ENCODE measurements at regions not wholly inside any gene's neighbourhood (a gene's known extent, or its start where the extent isn't known, plus 50 kb on each side); places are given as distances from the start of the nearest gene placed in this dataset.

DNA sequence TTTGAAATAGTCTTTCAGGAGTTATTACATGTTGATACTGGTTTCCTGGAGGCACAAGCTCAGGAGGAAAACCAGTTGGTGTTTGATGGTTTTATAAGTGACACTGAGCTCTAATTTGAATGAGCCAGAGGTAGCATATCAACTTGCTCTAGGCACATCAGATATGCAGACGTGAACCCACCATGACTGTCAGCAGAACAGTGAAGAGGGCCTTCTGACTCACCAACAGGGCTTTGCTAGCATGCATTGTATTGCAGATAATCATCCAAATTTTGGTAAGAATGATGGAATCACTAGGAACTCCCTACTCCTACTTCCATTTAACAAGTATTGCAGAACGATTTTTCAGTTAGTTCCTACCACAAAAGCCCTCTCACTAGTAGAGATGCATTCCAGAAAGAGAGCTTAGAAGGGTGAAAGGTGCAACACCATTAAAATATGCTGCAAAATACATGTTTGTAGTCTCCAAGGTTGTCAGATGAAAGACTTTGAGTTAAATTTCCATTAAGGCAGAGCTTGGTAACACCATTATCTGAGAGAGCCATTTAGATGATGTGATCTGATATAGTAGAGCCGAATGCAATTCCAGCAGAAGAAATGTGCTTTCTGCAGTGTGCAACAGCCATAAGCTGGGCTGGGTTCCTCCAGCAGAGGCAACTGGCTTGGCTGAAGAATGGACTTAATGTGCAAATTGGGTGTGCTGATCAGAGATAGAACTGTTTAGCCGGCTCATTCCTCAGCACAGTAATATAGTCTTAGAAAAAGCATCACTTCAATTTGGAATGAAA, 968.7 kb upstream of the ADGRB3 start:
- no peak for DNase-seq

DNA sequence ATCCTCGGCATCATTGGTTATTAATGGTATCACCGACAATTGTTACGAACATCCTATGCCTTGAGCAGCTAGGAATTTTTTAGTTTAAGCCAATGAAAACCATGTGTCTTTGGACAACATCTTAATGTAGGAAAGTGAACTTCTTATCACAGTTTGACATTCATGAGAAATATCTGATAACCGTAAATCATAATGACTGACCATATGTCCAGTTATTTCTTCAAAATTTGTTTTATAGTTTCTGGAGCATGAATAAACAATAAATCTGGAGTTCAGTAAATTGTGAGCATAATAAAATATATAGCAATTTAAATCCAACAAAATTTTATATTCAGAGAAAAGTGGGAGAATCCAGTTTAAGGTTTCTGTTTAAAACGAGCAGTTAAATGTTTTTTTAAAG, 970.1 kb upstream of the ADGRB3 start:
- no peak for DNase-seq

DNA sequence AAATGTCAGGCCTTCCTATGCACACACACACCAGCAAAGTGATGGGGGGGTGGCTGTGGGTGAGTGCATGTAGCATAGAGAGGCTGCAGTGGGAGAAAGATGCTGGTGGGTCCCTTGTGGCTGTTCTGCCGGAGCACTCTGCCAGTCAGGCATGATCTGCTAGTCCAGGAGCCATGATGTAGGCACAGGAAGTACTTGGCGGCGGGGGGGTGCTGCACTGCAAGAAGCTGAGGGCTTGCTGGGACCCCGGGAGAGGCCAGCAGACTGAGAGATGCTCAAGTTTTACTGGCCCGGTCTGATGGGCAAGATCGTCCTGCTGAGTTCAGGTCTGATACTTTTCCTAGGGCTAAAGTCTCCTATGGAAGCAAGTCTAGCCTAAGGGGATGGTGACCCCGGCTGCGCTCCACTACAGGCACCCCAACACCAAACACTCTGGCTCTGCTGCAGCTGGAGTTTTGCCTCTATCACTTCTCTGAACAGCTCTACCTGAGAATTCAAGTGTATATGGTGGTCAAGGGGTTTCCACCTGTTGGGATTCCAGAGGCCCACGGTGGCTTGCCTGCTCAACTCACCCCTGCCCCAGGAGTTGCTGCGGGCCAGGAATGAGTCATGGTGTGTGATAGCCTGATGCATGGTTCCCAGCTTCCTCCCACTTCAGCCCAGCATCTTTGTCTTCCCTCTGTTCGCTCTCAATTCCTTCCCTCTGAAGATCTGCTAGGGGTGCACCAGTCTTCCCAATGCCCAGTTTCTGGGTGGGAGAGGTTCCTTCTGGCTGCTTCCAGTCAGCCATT, 971.8 kb upstream of the ADGRB3 start:
- no peak for DNase-seq

DNA sequence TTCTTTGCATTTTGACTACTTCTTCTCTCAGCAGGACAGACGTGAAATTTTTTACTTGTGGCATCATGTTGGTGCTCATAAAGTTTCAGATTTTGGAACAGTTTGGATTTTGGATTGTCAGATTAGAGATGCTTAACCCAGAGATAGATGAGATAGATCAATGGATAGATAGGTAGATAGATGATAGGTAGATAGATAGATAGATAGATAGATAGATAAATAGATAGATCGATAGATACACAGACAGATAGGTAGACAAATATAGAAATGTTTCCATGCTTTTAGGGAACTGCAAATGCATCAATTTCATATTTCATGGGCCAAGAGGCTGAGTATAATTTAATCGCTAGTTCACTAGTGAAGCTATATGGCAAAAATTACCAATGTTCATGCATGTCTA, 981.5 kb upstream of the ADGRB3 start:
- no peak for DNase-seq

DNA sequence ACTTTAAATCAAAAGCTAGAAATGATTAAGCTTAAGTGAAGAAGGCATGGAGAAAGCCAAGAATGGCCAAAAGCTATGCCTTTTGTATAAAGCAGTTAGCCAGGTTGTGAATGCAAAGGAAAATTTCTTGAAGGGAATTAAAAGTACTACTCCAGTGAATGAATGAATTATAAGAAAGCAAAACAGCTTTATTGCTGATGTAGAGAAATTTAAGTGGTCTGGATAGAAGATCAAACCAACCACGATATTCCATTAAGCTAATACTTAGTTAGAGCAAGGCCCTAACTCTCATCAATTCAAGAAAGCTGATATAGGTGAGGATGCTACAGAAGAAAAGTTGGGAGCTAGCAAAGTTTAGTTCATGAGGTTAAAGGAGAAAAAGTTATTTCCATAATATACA, 988.5 kb upstream of the ADGRB3 start:
- no peak for DNase-seq

DNA sequence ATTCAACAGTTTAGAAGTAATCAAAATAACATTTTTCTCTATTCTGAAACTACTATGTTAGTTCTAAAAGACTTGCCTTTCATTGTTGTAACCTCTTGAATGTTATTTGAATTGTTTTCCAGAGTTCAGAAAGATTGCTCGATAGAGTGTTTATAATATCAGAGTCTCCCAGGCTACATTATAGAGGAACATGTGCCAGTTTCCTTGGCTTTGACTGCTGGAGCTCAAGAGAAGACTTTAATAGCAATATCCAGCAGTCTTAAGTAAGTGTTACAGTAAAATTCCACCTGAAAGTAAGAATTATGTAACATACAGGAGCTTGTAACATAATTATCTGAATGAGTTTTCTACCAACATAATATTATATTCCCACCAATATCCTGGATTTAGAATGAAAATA, 991.8 kb upstream of the ADGRB3 start:
- no peak for DNase-seq

DNA sequence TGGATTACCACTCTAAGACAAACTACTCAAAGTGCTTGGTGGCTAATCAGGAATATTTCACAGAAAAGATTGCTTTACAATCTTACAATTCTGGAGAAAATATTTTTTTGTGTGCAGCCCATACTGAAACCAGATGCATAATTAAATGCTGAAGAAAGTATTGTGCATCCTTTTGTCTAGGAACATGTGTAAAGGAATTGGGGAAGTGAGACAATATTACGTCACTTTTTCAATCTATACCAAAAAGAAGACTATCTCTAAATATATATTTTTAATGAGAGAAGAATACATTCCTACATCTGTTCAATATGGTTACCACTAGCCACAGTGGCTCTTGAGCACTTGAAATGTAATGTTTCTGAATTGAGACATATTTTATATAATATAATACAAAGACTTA, 992.5 kb upstream of the ADGRB3 start:
- no peak for DNase-seq

DNA sequence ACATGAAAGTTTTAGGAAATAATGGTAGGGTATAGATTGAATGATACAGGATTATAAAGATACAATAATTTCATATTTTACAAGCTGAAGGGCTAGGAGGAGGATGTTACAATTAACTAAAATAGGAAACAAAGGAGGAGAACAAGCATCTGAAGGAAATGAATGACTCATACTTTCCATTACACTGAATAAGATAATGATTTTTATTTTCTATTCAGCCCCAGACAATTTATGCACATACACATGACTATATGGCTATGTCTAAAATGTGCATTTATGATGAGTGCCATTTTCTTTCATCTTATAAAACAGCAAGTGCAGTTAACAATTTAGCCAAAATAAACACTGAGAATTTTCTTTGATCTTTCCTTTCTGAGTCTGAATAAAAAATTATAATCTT, 994.6 kb upstream of the ADGRB3 start:
- DNase-seq: no peak

DNA sequence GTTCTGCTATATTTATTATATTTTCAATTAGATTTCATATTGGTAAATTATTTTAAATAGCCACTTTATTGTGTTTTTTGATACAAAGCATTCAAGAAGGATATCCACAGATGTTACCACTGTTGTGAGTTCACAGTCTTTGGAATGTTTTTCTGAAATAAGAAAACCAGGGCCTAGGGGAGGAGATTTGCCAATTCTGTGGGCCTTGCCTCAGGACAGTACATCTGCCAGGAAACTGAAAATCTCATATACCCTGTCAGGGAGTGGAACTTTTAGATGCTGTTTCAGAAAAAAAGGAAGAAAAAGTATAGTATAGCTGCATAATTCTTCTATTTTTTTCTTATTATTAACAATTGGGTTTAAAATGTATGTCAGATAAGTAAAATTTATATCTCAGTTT, 995.9 kb upstream of the ADGRB3 start:
- DNase-seq: peak in 2 of 3 donors; percentile 10 to 17

DNA sequence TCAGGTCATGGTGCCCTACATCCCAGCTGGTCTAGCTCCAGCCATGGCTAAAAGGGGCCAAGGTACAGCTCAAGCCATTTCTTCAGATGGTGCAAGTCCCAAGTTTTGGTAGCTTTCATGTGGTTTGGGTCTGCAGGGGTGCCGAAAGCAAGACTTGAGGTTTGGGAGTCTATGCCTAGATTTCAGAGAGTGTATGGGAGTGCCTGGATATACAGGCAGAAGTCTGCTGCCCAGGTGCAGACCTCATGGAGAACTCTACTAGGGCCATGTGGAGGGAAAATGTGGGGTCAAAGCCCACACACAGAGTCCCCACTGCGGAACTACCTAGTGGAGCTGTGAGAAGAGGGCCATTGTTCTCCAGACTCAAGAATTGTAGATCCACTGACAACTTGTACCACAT, 1000.9 kb upstream of the ADGRB3 start:
- no peak for DNase-seq

DNA sequence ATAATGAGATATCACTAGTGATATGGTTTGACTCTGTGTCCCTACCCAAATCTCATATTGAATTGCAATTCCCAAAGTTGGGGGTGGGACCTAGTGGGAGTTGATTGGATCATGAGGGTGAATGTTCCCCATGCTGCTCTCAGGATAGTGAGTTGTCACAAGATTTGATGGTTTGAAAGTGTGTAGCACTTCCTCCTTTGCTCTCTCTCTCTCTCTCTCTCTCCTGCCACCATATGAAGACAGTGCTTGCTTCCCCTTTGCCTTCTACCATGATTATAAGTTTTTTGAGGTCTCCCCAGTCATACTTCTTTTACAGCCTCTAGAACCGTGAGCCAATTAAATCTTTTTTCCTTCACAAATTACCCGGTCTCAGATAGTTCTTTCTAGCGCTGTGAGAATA, 1002.0 kb upstream of the ADGRB3 start:
- DNase-seq: no peak

DNA sequence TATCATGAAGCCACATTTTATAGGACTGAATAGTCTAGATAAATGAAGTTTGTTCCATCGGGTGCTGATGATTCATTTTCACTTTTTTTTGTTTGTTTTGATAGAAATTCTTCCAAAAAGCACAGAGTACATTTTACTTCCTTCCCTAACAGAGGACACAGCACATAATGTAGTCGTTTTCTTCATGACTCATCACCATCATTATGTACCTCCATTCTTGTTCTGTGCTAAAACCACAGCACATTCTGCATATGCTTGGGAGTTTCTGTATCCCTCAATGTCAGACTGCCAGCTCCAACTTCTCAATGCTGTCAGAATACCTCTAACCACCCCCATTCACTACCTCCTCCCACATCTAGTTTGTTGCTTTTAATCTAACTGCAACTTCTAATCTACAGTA, 1004.9 kb upstream of the ADGRB3 start:
- peak in 2 of 3 donors; percentile 2 to 85 for DNase-seq

DNA sequence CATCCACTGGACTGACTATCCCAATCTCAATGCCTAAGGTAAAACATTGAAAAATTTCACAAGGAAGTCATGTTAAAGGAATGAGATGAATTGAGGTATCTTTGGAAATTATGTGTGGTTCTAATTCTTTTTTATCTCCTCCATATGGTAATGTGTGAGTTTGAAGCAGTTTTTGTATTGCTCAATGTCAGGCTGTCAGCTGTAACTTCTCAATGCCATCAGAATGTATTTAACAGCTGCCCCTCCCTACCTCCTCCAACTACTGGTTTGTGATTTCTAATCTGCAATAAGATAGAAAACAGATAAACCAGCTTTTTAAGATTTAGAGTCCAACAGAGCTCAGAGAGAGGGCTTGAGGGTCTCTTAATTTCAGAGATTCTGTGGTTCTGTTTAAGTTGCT, 1005.8 kb upstream of the ADGRB3 start:
- DNase-seq: peak in 1 of 3 donors; percentile 25

DNA sequence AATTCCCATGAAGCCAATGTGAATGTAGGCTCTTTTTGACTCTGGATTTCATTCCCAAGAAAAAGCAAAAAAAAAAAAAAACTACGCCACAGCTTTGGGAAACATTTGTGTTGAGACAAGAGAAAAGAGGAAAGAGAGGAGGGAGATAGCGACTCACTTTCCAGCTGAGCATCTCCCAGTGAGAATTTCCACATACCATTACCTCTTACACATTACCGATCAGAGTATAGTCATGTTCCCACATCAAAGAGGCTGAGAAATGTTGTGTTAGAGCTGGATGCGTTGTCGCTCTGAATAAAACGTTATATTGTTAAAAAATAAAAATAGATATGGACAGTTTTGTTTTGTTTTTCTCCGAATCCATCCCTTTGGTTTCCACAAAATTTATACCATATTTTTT, 1019.3 kb upstream of the ADGRB3 start:
- peak in 1 of 3 donors; percentile 36 for DNase-seq

DNA sequence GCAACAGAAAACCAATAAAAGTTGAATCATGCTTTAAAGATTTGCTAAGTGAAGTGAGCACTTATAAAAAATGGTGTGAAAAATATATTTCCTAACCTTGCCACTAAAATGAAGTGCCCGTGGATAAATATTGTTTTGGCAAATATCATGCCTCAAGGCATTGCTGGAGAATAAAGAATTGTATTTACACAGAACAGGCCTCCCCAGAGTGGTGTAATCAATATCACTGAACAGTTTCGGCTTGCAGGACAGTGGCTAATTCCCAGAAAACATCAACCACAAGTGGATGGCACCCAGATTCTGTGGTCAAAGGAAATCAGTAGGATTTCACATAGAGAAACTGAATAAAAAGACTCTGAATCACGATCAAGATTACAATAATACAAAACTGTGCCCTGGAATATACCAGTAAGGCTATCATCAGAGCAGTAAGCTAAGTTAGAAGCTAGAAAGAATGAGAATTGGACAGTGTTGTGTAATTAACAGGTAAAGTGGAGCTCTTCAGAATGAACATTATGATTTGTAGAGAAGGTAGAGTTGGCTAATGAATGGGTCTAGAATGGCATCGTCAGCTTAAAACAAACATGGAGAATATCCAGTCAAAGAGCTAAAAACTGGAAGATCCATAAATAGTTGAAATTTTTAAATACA, 1026.9 kb upstream of the ADGRB3 start:
- no peak for DNase-seq

DNA sequence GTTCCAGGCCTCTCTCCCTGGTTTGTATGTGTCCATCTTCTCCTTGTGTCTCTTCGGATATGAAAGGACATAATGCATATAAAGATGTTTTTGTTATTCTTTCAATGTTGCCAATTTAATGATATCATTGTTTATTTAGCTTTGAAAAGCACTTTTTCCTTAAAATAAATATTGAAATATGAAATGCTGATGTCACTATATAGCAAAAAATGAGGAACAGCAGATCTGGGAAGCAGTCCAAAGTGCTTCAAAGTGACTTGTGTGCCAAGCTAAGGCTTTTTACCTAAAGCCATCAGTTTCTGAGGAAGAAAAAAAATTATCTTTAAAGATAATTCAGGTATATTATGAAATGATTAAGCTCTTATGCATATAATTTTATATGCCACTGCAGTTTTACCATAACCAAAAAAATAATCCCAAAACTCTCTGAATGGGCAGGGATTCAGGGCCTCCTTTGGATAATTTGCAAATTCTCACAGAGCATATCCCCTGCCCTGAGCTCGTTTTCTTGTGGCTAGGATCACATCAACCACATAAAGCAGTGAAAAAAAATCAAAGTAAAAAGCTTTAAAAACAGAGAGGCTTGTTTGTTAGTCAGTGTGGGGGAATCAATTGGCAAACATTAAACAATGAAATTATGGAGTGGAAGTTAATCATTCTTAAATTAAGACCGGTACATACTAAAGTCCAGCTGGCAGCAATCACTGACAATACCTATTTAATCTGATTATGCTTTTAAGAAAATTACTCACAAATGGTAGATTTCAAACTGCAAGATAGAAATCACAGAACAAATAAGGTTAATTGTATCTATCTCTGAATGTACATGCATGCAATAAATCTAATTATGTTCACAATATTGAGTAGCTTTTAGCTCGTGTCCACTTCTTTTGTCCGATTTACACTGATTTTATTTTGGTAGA, 1027.9 kb upstream of the ADGRB3 start:
- DNase-seq: peak in 2 of 3 donors; percentile 4 to 36

DNA sequence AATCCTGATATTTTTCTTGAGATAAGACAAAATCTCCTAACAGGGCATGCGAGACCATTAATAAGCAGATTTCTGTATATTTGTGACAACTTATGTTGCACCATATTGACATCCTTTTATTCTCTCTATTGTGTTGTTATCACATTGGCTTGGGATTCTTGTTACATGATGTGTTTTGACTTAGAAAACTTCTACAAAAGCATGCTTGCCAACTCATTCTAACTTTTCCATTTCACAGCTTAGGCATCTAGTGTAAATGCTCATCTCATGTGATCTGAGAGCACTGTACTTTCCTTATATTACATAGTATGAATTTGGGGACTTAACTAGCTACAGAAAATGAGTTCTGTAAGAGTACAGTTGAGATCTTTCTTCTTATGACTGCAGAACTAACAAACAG, 1040.7 kb upstream of the ADGRB3 start:
- DNase-seq: no peak

DNA sequence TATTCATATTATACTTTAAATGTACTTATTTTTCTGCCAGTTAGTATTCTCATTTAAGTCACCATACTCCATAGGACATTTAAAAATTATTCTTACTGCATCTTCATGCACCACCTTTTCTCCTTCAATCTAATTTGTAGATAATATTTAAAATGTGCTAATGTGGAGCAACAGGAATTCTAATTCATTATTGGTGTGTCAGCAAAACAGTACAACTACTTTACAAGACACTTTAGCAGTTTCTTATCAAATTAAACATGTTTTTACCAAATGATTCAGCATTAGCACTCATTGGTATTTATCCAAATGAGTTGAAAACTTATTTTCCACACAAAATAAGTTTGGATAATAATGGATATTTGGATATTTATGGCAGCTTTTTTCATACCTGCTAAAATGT, 1041.8 kb upstream of the ADGRB3 start:
- no peak for DNase-seq

DNA sequence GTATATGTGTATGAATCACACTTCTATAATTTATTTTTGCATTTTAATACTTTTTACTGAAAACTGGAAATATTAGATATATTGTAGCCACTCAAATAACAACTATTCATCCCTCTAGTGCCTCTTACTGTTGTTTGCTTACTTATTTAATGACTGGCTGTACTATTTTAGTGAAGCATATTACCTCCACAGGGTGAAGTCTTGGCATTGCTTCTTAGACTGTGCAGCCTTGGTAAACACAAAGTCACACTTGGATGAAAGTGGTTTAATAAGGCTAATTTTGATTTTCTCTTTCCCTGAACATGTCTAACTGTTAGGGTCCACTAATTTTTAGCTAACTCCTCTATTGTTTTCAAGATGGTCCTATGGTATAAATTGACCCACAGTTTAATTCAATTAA, 1043.2 kb upstream of the ADGRB3 start:
- DNase-seq: no peak

DNA sequence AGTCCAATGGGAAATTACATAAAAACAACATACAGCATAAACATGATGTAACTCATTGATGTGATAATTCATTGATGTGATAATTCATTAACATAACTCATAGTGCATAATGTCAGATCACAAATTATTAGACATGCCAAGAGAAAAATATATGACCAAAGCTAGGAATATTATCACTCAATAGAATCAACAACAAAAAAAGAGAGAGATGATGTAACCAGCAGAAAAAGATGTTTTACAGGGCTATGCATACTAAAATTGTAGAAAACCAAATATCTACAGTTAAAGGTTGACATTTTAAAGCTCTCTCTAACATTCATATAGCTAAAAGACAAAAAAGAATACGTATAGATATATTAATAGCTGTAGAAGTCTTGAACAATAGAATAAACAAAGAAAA, 1067.2 kb upstream of the ADGRB3 start:
- no peak for DNase-seq

DNA sequence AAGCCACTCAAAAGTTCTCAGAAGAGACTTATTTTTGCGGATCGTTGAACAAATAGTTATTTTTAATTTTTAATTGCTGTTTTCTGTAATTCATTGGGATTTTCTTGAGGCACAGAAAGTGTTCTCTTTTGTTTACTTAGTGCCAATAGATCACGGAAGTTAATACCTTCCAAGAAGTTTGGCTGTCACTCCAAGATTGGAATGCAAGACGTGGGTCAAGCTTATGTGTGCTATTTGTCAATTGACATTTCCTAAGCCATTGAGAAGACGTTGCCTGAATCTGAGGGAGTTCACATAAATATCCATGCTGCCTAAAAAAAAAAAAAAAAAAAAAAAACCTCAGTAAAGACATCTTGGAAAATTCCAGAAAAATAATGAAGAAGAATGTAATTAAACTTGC, 1071.4 kb upstream of the ADGRB3 start:
- no peak for DNase-seq

DNA sequence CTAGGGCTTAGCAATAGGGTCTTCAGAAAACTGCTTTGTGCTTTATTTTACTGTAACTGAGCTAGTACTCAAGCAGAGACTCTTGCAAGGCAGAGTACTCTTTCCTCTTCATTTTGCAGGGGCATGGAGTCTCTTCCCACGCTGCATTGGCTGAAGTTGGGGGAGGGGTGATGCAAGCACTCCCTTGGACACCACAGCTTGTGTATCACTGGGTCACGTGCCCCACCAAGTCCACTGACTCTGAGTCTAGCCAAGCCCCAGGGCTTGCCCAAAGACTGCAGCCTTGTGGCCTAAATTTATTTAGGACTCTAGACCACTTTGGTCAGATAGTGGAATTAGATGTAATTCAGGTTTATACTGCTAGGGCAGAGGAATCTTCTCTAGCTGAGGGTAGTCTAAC, 1075.0 kb upstream of the ADGRB3 start:
- no peak for DNase-seq
